Kidney (tissue), 13 donors: ENCODE measurements at regions not wholly inside any gene's neighbourhood (a gene's known extent, or its start where the extent isn't known, plus 50 kb on each side); places are given as distances from the start of the nearest gene placed in this dataset.

ENCODE experiments used
- DNase-seq, 5 donors: peaks; one replicate each; pipeline ENCODE4 v3.0.0-alpha.2; 2013 to 2020
- FAIRE-seq: peaks from 2 replicates; lab custom pipeline; 2012; peaks lifted over from hg19 to GRCh38; lab: Jason Lieb, UNC
- H3K27ac ChIP-seq, 2 donors: one replicate each; pipeline ENCODE4 v1.7.0; 2013; ENCODE audit warnings: low read depth in 2 of 2, low read length in 2 of 2, inconsistent platforms in 1 of 2
- H3K27me3 ChIP-seq: one replicate; pipeline ENCODE4 v1.7.1; 2013; ENCODE audit warnings: low read length, inconsistent platforms; ENCODE audit not compliant: control insufficient read depth, insufficient read depth
- H3K36me3 ChIP-seq, 3 donors: one replicate each; pipeline versions ENCODE4 v1.7.0 to v1.7.1; 2013; ENCODE audit warnings: low read length in 3 of 3, control low read depth in 1 of 3, inconsistent platforms in 1 of 3; ENCODE audit not compliant: insufficient read depth in 3 of 3, control insufficient read depth in 2 of 3
- H3K4me1 ChIP-seq, 3 donors: one replicate each; pipeline versions ENCODE4 v1.7.0 to v1.7.1; 2013; ENCODE audit warnings: low read length in 3 of 3, inconsistent platforms in 1 of 3, low read depth in 1 of 3; ENCODE audit not compliant: control insufficient read depth in 2 of 3, insufficient read depth in 2 of 3
- H3K4me3 ChIP-seq, 3 donors: one replicate each; pipeline versions ENCODE4 v1.7.0 to v1.8.1; 2013; ENCODE audit warnings: low read length in 3 of 3, control low read depth in 1 of 3, inconsistent platforms in 1 of 3
- H3K9ac ChIP-seq, 3 donors: one replicate each; pipeline versions ENCODE4 v1.7.0 to v1.7.1; 2013; ENCODE audit warnings: low read length in 3 of 3, control low read depth in 1 of 3, inconsistent platforms in 1 of 3
- H3K9me3 ChIP-seq, 3 donors: one replicate each; pipeline versions ENCODE4 v1.7.0 to v1.7.1; 2013; ENCODE audit warnings: low read length in 3 of 3, control low read depth in 1 of 3, inconsistent platforms in 1 of 3; ENCODE audit not compliant: control insufficient read depth in 2 of 3, insufficient read depth in 1 of 3
- CTCF ChIP-seq: IDR thresholded peaks from 3 replicates; pipeline ENCODE4 v1.5.1; 2012; ENCODE audit warnings: mild to moderate bottlenecking, moderate library complexity, borderline replicate concordance; ENCODE audit not compliant: insufficient read depth; ENCODE audit errors: extremely low read depth
- intact Hi-C: fragments of 100-400 bp; cut with DNase I; formaldehyde crosslinking; loops from one replicate; pipeline ENCODE4 v1.11.1; 2022
- donor health status: control.
- donor health status: control.
- donor health status: control.
- donor health status: control.
- donor health status: control.
- donor health status: DM: yes; HTN: yes; CAD: no.
- donor health status: Normal renal cell carcinoma (clear cell type).

GRCh38 chr2:67701011-67701410, 303.9 kb downstream of the ETAA1 start:
- no peaks in the 10 kb centered on the region for H3K27me3 ChIP-seq
- H3K27ac ChIP-seq, result no peak overlapping the region
- no peaks in the 10 kb centered on the region for H3K4me1 ChIP-seq
- H3K9ac ChIP-seq, result no peak overlapping the region
- no peak for TF ChIP-seq CTCF
- intact Hi-C loops, result no loop called here
- no peak for DNase-seq
- H3K36me3 ChIP-seq, result no peaks in the 10 kb centered on the region
- H3K4me3 ChIP-seq, result no peak overlapping the region
- no peaks in the 10 kb centered on the region for H3K9me3 ChIP-seq
- FAIRE-seq, result no peak

GRCh38 chr2:67702284-67702683, 305.2 kb downstream of the ETAA1 start:
- Histone ChIP-seq H3K27me3 (no peaks in the 10 kb centered on the region), H3K9ac (no peak overlapping the region), H3K27ac (no peak overlapping the region), H3K4me3 (no peak overlapping the region), H3K4me1 (no peaks in the 10 kb centered on the region), H3K9me3 (no peaks in the 10 kb centered on the region), H3K36me3 (no peaks in the 10 kb centered on the region)
- intact Hi-C loops, result no loop called here
- FAIRE-seq, result no peak
- DNase-seq, result no peak
- TF ChIP-seq CTCF, result no peak

- intact Hi-C loops, result no loop called here
- no peak for FAIRE-seq
- no peak overlapping the region for H3K27ac ChIP-seq
Measured at GRCh38 chr2:67702937-67703336, 305.8 kb downstream of the ETAA1 start.

More at GRCh38 chr2:67702937-67703336, 305.8 kb downstream of the ETAA1 start:
- no peak for DNase-seq
- Histone ChIP-seq H3K9me3 (no peaks in the 10 kb centered on the region), H3K9ac (no peak overlapping the region), H3K4me1 (no peaks in the 10 kb centered on the region), H3K36me3 (no peaks in the 10 kb centered on the region), H3K27me3 (no peaks in the 10 kb centered on the region), H3K4me3 (no peak overlapping the region)
- no peak for TF ChIP-seq CTCF
